Peyer's patch (tissue), 4 donors: ENCODE measurements at regions not wholly inside any gene's neighbourhood (a gene's known extent, or its start where the extent isn't known, plus 50 kb on each side); places are given as distances from the start of the nearest gene placed in this dataset.

ENCODE experiments used
- DNase-seq, 3 donors: peaks; one replicate each; pipeline ENCODE4 v3.0.0-alpha.2; 2017 to 2019
- H3K27ac ChIP-seq, 4 donors: fragments of 200-600 bp; sonication (generic); one replicate each; pipeline ENCODE4 v1.5.1; 2016 to 2019
- H3K27me3 ChIP-seq, 2 donors: fragments of 200-600 bp; sonication (generic); one replicate each; pipeline ENCODE4 v1.5.1; 2019
- H3K36me3 ChIP-seq, 3 donors: fragments of 200-600 bp; sonication (generic); one replicate each; pipeline ENCODE4 v1.5.1; 2016 to 2019
- H3K4me1 ChIP-seq, 4 donors: fragments of 200-600 bp; sonication (generic); one replicate each; pipeline ENCODE4 v1.5.1; 2016 to 2019
- H3K4me3 ChIP-seq, 4 donors: fragments of 200-600 bp; sonication (generic); 1 replicate in 3 of 4; 2 replicates in 1 of 4; pipeline ENCODE4 v1.5.1; 2016 to 2019; ENCODE audit warnings: mild to moderate bottlenecking in 1 of 4
- H3K9me3 ChIP-seq, 4 donors: fragments of 200-600 bp; sonication (generic); one replicate each; pipeline ENCODE4 v1.5.1; 2016 to 2019; ENCODE audit warnings: mild to moderate bottlenecking in 1 of 4
- POLR2A ChIP-seq, 2 donors: fragments of 450-650 bp; IDR thresholded peaks; one replicate each; pipeline ENCODE4 v1.5.1; 2017; ENCODE audit warnings: antibody characterized with exemption in 2 of 2, mild to moderate bottlenecking in 2 of 2, moderate library complexity in 2 of 2
- TF ChIP-seq, protein P1 (sequence below), 6 experiments: fragments of 450-650 bp in 4 of 6; fragments of 200-600 bp in 2 of 6; sonication (generic) in 1 of 6; IDR thresholded peaks; one replicate each; pipeline ENCODE4 v1.5.1; 2017 to 2019; ENCODE audit warnings: antibody characterized with exemption in 6 of 6, mild to moderate bottlenecking in 3 of 6, moderate library complexity in 1 of 6

GRCh38 chr5:15334551-15335266, 165.3 kb upstream of the FBXL7 start:
- no peaks in the 10 kb centered on the region for H3K36me3 ChIP-seq
- H3K4me1 ChIP-seq, result no peaks in the 10 kb centered on the region
- H3K27ac ChIP-seq, result no peak overlapping the region
- H3K27me3 ChIP-seq, result no peaks in the 10 kb centered on the region
- no peak overlapping the region for H3K4me3 ChIP-seq
- no peaks in the 10 kb centered on the region for H3K9me3 ChIP-seq
- DNase-seq, result no peak
- no peak for TF ChIP-seq POLR2A (IDR thresholded peaks at IDR 0.05)
- TF ChIP-seq, protein P1, sequence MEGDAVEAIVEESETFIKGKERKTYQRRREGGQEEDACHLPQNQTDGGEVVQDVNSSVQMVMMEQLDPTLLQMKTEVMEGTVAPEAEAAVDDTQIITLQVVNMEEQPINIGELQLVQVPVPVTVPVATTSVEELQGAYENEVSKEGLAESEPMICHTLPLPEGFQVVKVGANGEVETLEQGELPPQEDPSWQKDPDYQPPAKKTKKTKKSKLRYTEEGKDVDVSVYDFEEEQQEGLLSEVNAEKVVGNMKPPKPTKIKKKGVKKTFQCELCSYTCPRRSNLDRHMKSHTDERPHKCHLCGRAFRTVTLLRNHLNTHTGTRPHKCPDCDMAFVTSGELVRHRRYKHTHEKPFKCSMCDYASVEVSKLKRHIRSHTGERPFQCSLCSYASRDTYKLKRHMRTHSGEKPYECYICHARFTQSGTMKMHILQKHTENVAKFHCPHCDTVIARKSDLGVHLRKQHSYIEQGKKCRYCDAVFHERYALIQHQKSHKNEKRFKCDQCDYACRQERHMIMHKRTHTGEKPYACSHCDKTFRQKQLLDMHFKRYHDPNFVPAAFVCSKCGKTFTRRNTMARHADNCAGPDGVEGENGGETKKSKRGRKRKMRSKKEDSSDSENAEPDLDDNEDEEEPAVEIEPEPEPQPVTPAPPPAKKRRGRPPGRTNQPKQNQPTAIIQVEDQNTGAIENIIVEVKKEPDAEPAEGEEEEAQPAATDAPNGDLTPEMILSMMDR (IDR thresholded peaks at IDR 0.05), result no peak

GRCh38 chr5:15333091-15333490, 166.9 kb upstream of the FBXL7 start:
- Histone ChIP-seq H3K27ac (no peak overlapping the region), H3K4me1 (no peaks in the 10 kb centered on the region), H3K27me3 (no peaks in the 10 kb centered on the region), H3K9me3 (no peaks in the 10 kb centered on the region), H3K36me3 (no peaks in the 10 kb centered on the region), H3K4me3 (no peak overlapping the region)
- no peak for DNase-seq
- TF ChIP-seq, protein P1 (IDR thresholded peaks at IDR 0.05), result no peak
- no peak for TF ChIP-seq POLR2A (IDR thresholded peaks at IDR 0.05)

DNA sequence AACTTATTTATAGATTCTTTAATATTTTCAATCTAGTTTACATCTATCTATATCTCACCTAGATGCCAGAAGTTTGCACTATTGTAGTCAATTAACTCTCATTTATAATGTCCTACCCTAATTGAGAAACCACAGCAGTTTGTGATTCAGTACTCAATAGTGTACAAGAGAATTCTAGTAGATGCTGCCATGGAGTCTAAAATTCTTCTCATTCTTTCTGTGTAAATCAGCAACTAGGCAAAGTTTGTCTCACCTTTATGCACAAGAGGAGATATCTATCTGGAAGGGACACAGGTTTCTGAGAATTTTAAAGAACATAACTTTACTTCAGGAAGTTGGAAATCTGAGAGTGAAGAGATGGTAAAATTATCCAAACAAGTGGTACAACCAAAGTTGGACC, 173.0 kb upstream of the FBXL7 start:
- H3K27me3 ChIP-seq, result no peaks in the 10 kb centered on the region
- H3K4me1 ChIP-seq, result no peaks in the 10 kb centered on the region
- H3K36me3 ChIP-seq, result no peaks in the 10 kb centered on the region
- H3K4me3 ChIP-seq, result no peak overlapping the region
- DNase-seq, result no peak
- no peak overlapping the region for H3K27ac ChIP-seq
- H3K9me3 ChIP-seq, result no peaks in the 10 kb centered on the region
- no peak for TF ChIP-seq POLR2A (IDR thresholded peaks at IDR 0.05)
- TF ChIP-seq, protein P1 (IDR thresholded peaks at IDR 0.05), result no peak

GRCh38 chr5:15326471-15326870, 173.5 kb upstream of the FBXL7 start:
- Histone ChIP-seq H3K4me1 (no peaks in the 10 kb centered on the region), H3K9me3 (no peaks in the 10 kb centered on the region), H3K36me3 (no peaks in the 10 kb centered on the region), H3K4me3 (no peak overlapping the region), H3K27me3 (no peaks in the 10 kb centered on the region), H3K27ac (no peak overlapping the region)
- no peak for DNase-seq
- TF ChIP-seq, protein P1 (IDR thresholded peaks at IDR 0.05), result no peak
- no peak for TF ChIP-seq POLR2A (IDR thresholded peaks at IDR 0.05)

GRCh38 chr5:15322421-15322820, 177.6 kb upstream of the FBXL7 start:
- Histone ChIP-seq H3K4me3 (no peak overlapping the region), H3K4me1 (no peaks in the 10 kb centered on the region), H3K36me3 (no peaks in the 10 kb centered on the region), H3K27me3 (no peaks in the 10 kb centered on the region), H3K9me3 (no peaks in the 10 kb centered on the region), H3K27ac (no peak overlapping the region)
- no peak for DNase-seq
- TF ChIP-seq POLR2A (IDR thresholded peaks at IDR 0.05), result no peak
- TF ChIP-seq, protein P1 (IDR thresholded peaks at IDR 0.05), result no peak

DNA sequence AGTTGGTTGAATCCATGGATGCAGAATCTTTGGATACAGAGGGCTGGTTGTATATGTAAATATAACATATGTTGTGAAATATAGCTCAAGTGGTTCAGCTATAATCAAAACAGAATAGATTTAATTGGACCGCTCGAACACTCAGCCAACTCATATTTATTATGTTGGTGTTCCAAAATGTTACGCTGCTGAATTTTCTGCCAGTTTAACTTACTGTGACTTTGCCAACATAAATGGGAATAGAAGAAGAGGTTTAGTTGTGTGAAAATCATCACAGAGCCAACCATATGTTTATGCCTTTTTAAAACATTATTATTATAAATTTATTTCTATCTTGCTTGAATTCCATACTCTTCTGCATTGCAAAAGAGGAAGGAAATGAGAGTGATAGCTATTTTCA, 178.2 kb upstream of the FBXL7 start:
- H3K27me3 ChIP-seq, result no peaks in the 10 kb centered on the region
- H3K4me1 ChIP-seq, result no peaks in the 10 kb centered on the region
- no peaks in the 10 kb centered on the region for H3K36me3 ChIP-seq
- no peak overlapping the region for H3K27ac ChIP-seq
- H3K4me3 ChIP-seq, result no peak overlapping the region
- DNase-seq, result no peak
- TF ChIP-seq, protein P1 (IDR thresholded peaks at IDR 0.05), result no peak
- TF ChIP-seq POLR2A (IDR thresholded peaks at IDR 0.05), result no peak
- H3K9me3 ChIP-seq, result no peaks in the 10 kb centered on the region
